ENCODE measurements at regions not wholly inside any gene's neighbourhood (a gene's known extent, or its start where the extent isn't known, plus 50 kb on each side); places are given as distances from the start of the nearest gene placed in this dataset.

- Histone ChIP-seq H3K4me3 (ENCODE audit: low read depth in 1 of 3, low read length in 3 of 3) (no peak overlapping the region), H3K9ac (ENCODE audit: low read depth in 1 of 2, low read length in 2 of 2) (no peak overlapping the region), H3K9me3 (ENCODE audit: control insufficient read depth in 4 of 4, low read length in 3 of 4) (no peaks in the 10 kb centered on the region), H3K27me3 (ENCODE audit: control insufficient read depth in 4 of 4, insufficient read depth in 4 of 4, low read length in 3 of 4) (peaks cover 0 to under 1% (median 0%) of the 10 kb centered on the region in 4 donors), H3K36me3 (ENCODE audit: control insufficient read depth in 4 of 4, insufficient read depth in 3 of 4, low read depth in 1 of 4, low read length in 3 of 4) (no peaks in the 10 kb centered on the region), H3K4me1 (ENCODE audit: control insufficient read depth in 4 of 4, insufficient read depth in 4 of 4, low read length in 3 of 4) (peaks cover 0 to 7% (median 0%) of the 10 kb centered on the region in 4 donors), H3K27ac (ENCODE audit: low read depth in 1 of 2, low read length in 2 of 2) (no peak overlapping the region)
- TF ChIP-seq GABPA (IDR thresholded peaks at IDR 0.05 in 1 of 2, conservative IDR thresholded peaks at IDR 0.05 in 1 of 2) (no peak), TAF1 (conservative IDR thresholded peaks at IDR 0.05) (no peak), RXRA (IDR thresholded peaks at IDR 0.05) (no peak), EGR1 (IDR thresholded peaks at IDR 0.05; ENCODE audit: low read depth in 2 of 2) (no peak), ATF3 (IDR thresholded peaks at IDR 0.05) (no peak), FOXA2 (IDR thresholded peaks at IDR 0.05) (no peak), FOXA1 (IDR thresholded peaks at IDR 0.05) (no peak), MAX (IDR thresholded peaks at IDR 0.05) (no peak), SP1 (IDR thresholded peaks at IDR 0.05) (no peak), HNF4G (IDR thresholded peaks at IDR 0.05) (no peak), NR2F2 (IDR thresholded peaks at IDR 0.05) (no peak), JUND (IDR thresholded peaks at IDR 0.05) (no peak), ZBTB33 (IDR thresholded peaks at IDR 0.05) (no peak), RAD21 (IDR thresholded peaks at IDR 0.05) (no peak), YY1 (IDR thresholded peaks at IDR 0.05) (no peak), HNF4A (conservative IDR thresholded peaks at IDR 0.05) (no peak)
- TF ChIP-seq, protein P1, sequence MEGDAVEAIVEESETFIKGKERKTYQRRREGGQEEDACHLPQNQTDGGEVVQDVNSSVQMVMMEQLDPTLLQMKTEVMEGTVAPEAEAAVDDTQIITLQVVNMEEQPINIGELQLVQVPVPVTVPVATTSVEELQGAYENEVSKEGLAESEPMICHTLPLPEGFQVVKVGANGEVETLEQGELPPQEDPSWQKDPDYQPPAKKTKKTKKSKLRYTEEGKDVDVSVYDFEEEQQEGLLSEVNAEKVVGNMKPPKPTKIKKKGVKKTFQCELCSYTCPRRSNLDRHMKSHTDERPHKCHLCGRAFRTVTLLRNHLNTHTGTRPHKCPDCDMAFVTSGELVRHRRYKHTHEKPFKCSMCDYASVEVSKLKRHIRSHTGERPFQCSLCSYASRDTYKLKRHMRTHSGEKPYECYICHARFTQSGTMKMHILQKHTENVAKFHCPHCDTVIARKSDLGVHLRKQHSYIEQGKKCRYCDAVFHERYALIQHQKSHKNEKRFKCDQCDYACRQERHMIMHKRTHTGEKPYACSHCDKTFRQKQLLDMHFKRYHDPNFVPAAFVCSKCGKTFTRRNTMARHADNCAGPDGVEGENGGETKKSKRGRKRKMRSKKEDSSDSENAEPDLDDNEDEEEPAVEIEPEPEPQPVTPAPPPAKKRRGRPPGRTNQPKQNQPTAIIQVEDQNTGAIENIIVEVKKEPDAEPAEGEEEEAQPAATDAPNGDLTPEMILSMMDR (IDR thresholded peaks at IDR 0.05; ENCODE audit: low read depth, low read length, missing input control) = no peak
- TF ChIP-seq, protein P2, sequence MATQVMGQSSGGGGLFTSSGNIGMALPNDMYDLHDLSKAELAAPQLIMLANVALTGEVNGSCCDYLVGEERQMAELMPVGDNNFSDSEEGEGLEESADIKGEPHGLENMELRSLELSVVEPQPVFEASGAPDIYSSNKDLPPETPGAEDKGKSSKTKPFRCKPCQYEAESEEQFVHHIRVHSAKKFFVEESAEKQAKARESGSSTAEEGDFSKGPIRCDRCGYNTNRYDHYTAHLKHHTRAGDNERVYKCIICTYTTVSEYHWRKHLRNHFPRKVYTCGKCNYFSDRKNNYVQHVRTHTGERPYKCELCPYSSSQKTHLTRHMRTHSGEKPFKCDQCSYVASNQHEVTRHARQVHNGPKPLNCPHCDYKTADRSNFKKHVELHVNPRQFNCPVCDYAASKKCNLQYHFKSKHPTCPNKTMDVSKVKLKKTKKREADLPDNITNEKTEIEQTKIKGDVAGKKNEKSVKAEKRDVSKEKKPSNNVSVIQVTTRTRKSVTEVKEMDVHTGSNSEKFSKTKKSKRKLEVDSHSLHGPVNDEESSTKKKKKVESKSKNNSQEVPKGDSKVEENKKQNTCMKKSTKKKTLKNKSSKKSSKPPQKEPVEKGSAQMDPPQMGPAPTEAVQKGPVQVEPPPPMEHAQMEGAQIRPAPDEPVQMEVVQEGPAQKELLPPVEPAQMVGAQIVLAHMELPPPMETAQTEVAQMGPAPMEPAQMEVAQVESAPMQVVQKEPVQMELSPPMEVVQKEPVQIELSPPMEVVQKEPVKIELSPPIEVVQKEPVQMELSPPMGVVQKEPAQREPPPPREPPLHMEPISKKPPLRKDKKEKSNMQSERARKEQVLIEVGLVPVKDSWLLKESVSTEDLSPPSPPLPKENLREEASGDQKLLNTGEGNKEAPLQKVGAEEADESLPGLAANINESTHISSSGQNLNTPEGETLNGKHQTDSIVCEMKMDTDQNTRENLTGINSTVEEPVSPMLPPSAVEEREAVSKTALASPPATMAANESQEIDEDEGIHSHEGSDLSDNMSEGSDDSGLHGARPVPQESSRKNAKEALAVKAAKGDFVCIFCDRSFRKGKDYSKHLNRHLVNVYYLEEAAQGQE (IDR thresholded peaks at IDR 0.05) = no peak
- DNase-seq (ENCODE audit: low spot score) = no peak
- WGBS = 47% methylated on average over 6 of the region's 6 CpGs
Measured at GRCh38 chr1:81308191-81308590, 492.5 kb upstream of the ADGRL2 start.

Measured in liver (tissue), 8 donors.